UCSD-AML1 (cell line): ENCODE measurements at regions not wholly inside any gene's neighbourhood (a gene's known extent, or its start where the extent isn't known, plus 50 kb on each side); places are given as distances from the start of the nearest gene placed in this dataset.
"Not testable (repeated sequence)": the region's sequence is repeated elsewhere in the genome, so short reads cannot be mapped to it uniquely, and the experiment has no call there.

ENCODE experiments used
- DNase-seq: peaks from one replicate; lab custom pipeline; 2025; ENCODE audit not compliant: unreplicated experiment; lab: John Stamatoyannopoulos, UW

- DNase-seq: not testable (repeated sequence)
Observed at GRCh38 chr6:2317498-2317897, 72.1 kb upstream of the GMDS start.

GRCh38 chr6:2314641-2315040 is 69.2 kb upstream of the GMDS start:
- no peak for DNase-seq

- DNase-seq: no peak
Observed at GRCh38 chr6:2310042-2310441, 64.6 kb upstream of the GMDS start.

- no peak for DNase-seq
Observed at GRCh38 chr6:2309122-2309521, 63.7 kb upstream of the GMDS start.

GRCh38 chr6:2307799-2308198 is 62.4 kb upstream of the GMDS start:
- DNase-seq: no peak

GRCh38 chr6:2305951-2306350 is 60.5 kb upstream of the GMDS start:
- DNase-seq: no peak

- DNase-seq: not testable (repeated sequence)
Observed at GRCh38 chr6:2302482-2302881, 57.1 kb upstream of the GMDS start.

GRCh38 chr6:2296781-2297180 is 51.4 kb upstream of the GMDS start:
- DNase-seq: no peak
